Endothelial cell of umbilical vein (primary cell): ENCODE measurements at regions not wholly inside any gene's neighbourhood (a gene's known extent, or its start where the extent isn't known, plus 50 kb on each side); places are given as distances from the start of the nearest gene placed in this dataset.

ENCODE experiments used
- BruUV-seq: library from RNA; stranded (reverse); fragments of 400-500 nt; replicated peaks from 2 replicates; lab custom pipeline; 2021; lab: Mats Ljungman, UMichigan
- CTCF ChIA-PET: fragments of 300-600, 350-600 bp; sonication (Branson Sonifier 250); formaldehyde crosslinking; loops from one replicate; lab custom pipeline; 2021; ENCODE audit warnings: antibody characterized with exemption, inconsistent platforms; lab: Charles Lee
- POLR2A ChIA-PET: fragments of 300-600, 350-600 bp; sonication (Branson Sonifier 250); formaldehyde crosslinking; loops from one replicate; lab custom pipeline; 2021; ENCODE audit warnings: antibody characterized with exemption, inconsistent platforms; lab: Charles Lee
- DNase-seq: peaks from one replicate; pipeline ENCODE4 v3.0.0-alpha.2; 2011; ENCODE audit warnings: low read depth, low spot score
- FAIRE-seq: peaks from 2 replicates; lab custom pipeline; 2011; peaks lifted over from hg19 to GRCh38; lab: Jason Lieb, UNC
- H2AFZ ChIP-seq: 2 replicates; pipeline ENCODE4 v1.6.0; 2012; ENCODE audit warnings: low read depth, low read length, control low read depth, inconsistent platforms
- H3K27ac ChIP-seq: 2 replicates; pipeline ENCODE4 v1.5.1; 2011; ENCODE audit warnings: low read depth, mild to moderate bottlenecking, control low read depth, low read length, moderate library complexity; ENCODE audit not compliant: insufficient read depth
- H3K27me3 ChIP-seq, 2 experiments: 2 replicates each; pipeline versions ENCODE4 v1.6.0 to v1.6.1; 2011; ENCODE audit warnings: low read length in 2 of 2, mixed read lengths in 1 of 2; ENCODE audit not compliant: control insufficient read depth in 2 of 2, insufficient read depth in 2 of 2
- H3K36me3 ChIP-seq, 2 experiments: 2 replicates in 1 of 2; 3 replicates in 1 of 2; pipeline ENCODE4 v1.5.1; 2011; ENCODE audit warnings: low read length in 2 of 2, mild to moderate bottlenecking in 1 of 2, moderate library complexity in 1 of 2; ENCODE audit not compliant: control insufficient read depth in 2 of 2, insufficient read depth in 2 of 2; ENCODE audit errors: extremely low read depth in 1 of 2
- H3K4me1 ChIP-seq: 3 replicates; pipeline ENCODE4 v1.5.1; 2011; ENCODE audit warnings: mild to moderate bottlenecking, low read length; ENCODE audit not compliant: control insufficient read depth, insufficient read depth; ENCODE audit errors: extremely low read depth
- H3K4me2 ChIP-seq: 2 replicates; pipeline ENCODE4 v1.6.1; 2011; ENCODE audit warnings: low read length, control low read depth, mixed read lengths; ENCODE audit not compliant: insufficient read depth
- H3K4me3 ChIP-seq, 3 experiments: fragments of 200-600 bp in 1 of 3; sonication (generic), shearing (Covaris generic) in 1 of 3; replicated peaks in 1 of 3; 2 replicates each; pipeline ENCODE4 v1.5.1; 2011 to 2016; ENCODE audit warnings: control low read depth in 3 of 3, low read length in 3 of 3, mild to moderate bottlenecking in 2 of 3, inconsistent platforms in 1 of 3, low read depth in 1 of 3, moderate library complexity in 1 of 3; ENCODE audit not compliant: insufficient read depth in 1 of 3
- H3K79me2 ChIP-seq: 2 replicates; pipeline ENCODE4 v1.6.0; 2012; ENCODE audit warnings: low read length, inconsistent platforms; ENCODE audit not compliant: control insufficient read depth, insufficient read depth
- H3K9ac ChIP-seq: replicated peaks from 2 replicates; pipeline ENCODE3; 2011; ENCODE audit warnings: low read length, control low read depth; ENCODE audit not compliant: insufficient read depth; ENCODE audit errors: extremely low read depth
- H3K9me1 ChIP-seq: replicated peaks from 3 replicates; pipeline ENCODE4 v1.6.0; 2011; ENCODE audit warnings: mild to moderate bottlenecking, low read length; ENCODE audit not compliant: control insufficient read depth, insufficient read depth; ENCODE audit errors: extremely low read depth
- H3K9me3 ChIP-seq: replicated peaks from 2 replicates; pipeline ENCODE4 v1.5.1; 2012; ENCODE audit warnings: low read length, inconsistent platforms; ENCODE audit not compliant: control insufficient read depth, insufficient read depth
- H4K20me1 ChIP-seq: replicated peaks from 2 replicates; pipeline ENCODE3; 2011; ENCODE audit warnings: mild to moderate bottlenecking, low read length; ENCODE audit not compliant: control insufficient read depth, insufficient read depth; ENCODE audit errors: extremely low read depth
- CTCF ChIP-seq, 2 donors: IDR thresholded peaks; 1 replicate in 1 of 2; 2 replicates in 1 of 2; pipeline ENCODE4 v1.5.1; 2011; ENCODE audit warnings: low read length in 2 of 2, mild to moderate bottlenecking in 2 of 2, moderate library complexity in 2 of 2, control low read depth in 1 of 2, inconsistent platforms in 1 of 2, low read depth in 1 of 2; ENCODE audit not compliant: insufficient read depth in 1 of 2; ENCODE audit errors: extremely low read depth in 1 of 2
- EZH2 ChIP-seq: IDR thresholded peaks from 2 replicates; pipeline ENCODE4 v1.6.1; 2012; ENCODE audit warnings: borderline replicate concordance, low read depth, mild to moderate bottlenecking, moderate library complexity, low read length, inconsistent platforms; ENCODE audit not compliant: severe bottlenecking
- FOS ChIP-seq: IDR thresholded peaks from 2 replicates; pipeline ENCODE4 v1.6.1; 2011; ENCODE audit warnings: mild to moderate bottlenecking, low read length, moderate library complexity, borderline replicate concordance; ENCODE audit not compliant: insufficient read depth
- GATA2 ChIP-seq: IDR thresholded peaks from 2 replicates; pipeline ENCODE4 v1.7.0; 2011; ENCODE audit warnings: low read depth, mild to moderate bottlenecking, moderate library complexity, mixed read lengths, low read length; ENCODE audit not compliant: insufficient read length, insufficient read depth
- JUN ChIP-seq: IDR thresholded peaks from 2 replicates; pipeline ENCODE4 v1.6.1; 2011; ENCODE audit warnings: borderline replicate concordance, low read depth; ENCODE audit not compliant: insufficient read length, insufficient read depth
- MAX ChIP-seq: IDR thresholded peaks from 2 replicates; pipeline ENCODE4 v1.6.1; 2011; ENCODE audit not compliant: insufficient read depth, insufficient read length
- MYC ChIP-seq: IDR thresholded peaks from one replicate; pipeline ENCODE4 v1.6.1; 2011; ENCODE audit warnings: mild to moderate bottlenecking, low read depth, low read length
- POLR2A ChIP-seq: IDR thresholded peaks from 2 replicates; pipeline ENCODE4 v1.6.1; 2012; ENCODE audit warnings: low read depth, mild to moderate bottlenecking, control low read depth, low read length
- POLR2AphosphoS5 ChIP-seq: IDR thresholded peaks from 2 replicates; pipeline ENCODE4 v1.6.1; 2012; ENCODE audit warnings: low read depth, mild to moderate bottlenecking, control low read depth, low read length, moderate library complexity; ENCODE audit not compliant: insufficient read depth
- dilution Hi-C: fragments of 300-500 bp; cut with MboI; formaldehyde crosslinking; loops from one replicate; pipeline ENCODE4 v1.15.0; 2019; ENCODE audit warnings: low sequenced_read_pairs; ENCODE audit not compliant: extremely low pct_ligation_motif_present
- intact Hi-C: fragments of 100-400 bp; cut with micrococcal nuclease; formaldehyde crosslinking; loops from one replicate; pipeline ENCODE4 v1.10.0; 2022

GRCh38 chr6:78528926-78529325, 338.4 kb upstream of the IRAK1BP1 start:
- H3K9me1 ChIP-seq = no peaks in the 10 kb centered on the region
- intact Hi-C loops = no loop called here

GRCh38 chr6:78530208-78530607, 337.1 kb upstream of the IRAK1BP1 start:
- no TSS peak for BruUV-seq

More at GRCh38 chr6:78528926-78529325, 338.4 kb upstream of the IRAK1BP1 start:
- FAIRE-seq (no peak), DNase-seq (no peak)
- dilution Hi-C loops = no loop called here
- no peak overlapping the region for H3K4me2 ChIP-seq
- ChIA-PET CTCF (no interaction called here), POLR2A (no interaction called here)
- H2AFZ ChIP-seq = no peak overlapping the region
- no peak overlapping the region for H3K4me3 ChIP-seq
- H3K27me3 ChIP-seq = no peaks in the 10 kb centered on the region
- no peak for TF ChIP-seq JUN
- TF ChIP-seq POLR2AphosphoS5 = no peak
- no peak for TF ChIP-seq CTCF (IDR thresholded peaks at IDR 0.05; ENCODE audit: extremely low read depth in 1 of 2, insufficient read depth in 1 of 2, low read depth in 1 of 2, low read length in 2 of 2)
- no peak overlapping the region for H3K27ac ChIP-seq
- H3K9me3 ChIP-seq = no peaks in the 10 kb centered on the region
- no TSS peak for BruUV-seq
- H3K79me2 ChIP-seq = no peaks in the 10 kb centered on the region
- H3K36me3 ChIP-seq = no peaks in the 10 kb centered on the region
- no peak overlapping the region for H3K9ac ChIP-seq
- H3K4me1 ChIP-seq = peaks cover 9% of the 10 kb centered on the region
- no peaks in the 10 kb centered on the region for H4K20me1 ChIP-seq

More at GRCh38 chr6:78530208-78530607, 337.1 kb upstream of the IRAK1BP1 start:
- H3K79me2 ChIP-seq = no peaks in the 10 kb centered on the region
- ChIA-PET CTCF (no interaction called here), POLR2A (no interaction called here)
- FAIRE-seq = no peak
- H3K9me3 ChIP-seq = no peaks in the 10 kb centered on the region
- no peak overlapping the region for H3K4me2 ChIP-seq
- H3K9me1 ChIP-seq = no peaks in the 10 kb centered on the region
- DNase-seq = no peak
- H3K4me1 ChIP-seq = peaks cover 17% of the 10 kb centered on the region
- H3K27me3 ChIP-seq = no peaks in the 10 kb centered on the region
- H4K20me1 ChIP-seq = no peaks in the 10 kb centered on the region
- H3K9ac ChIP-seq = no peak overlapping the region
- no peak overlapping the region for H3K4me3 ChIP-seq
- H3K27ac ChIP-seq = no peak overlapping the region
- TF ChIP-seq GATA2 (no peak), POLR2A (no peak), EZH2 (no peak), JUN (no peak), POLR2AphosphoS5 (no peak), FOS (no peak), MAX (no peak), CTCF (IDR thresholded peaks at IDR 0.05; ENCODE audit: extremely low read depth in 1 of 2, insufficient read depth in 1 of 2, low read depth in 1 of 2, low read length in 2 of 2) (no peak), MYC (no peak)
- dilution Hi-C loops (no loop called here), intact Hi-C loops (loop anchor here (5.0 kb wide), 1 partner anchor 43 kb away; no protein-coding TSS in a partner anchor)
- no peak overlapping the region for H2AFZ ChIP-seq
- no peaks in the 10 kb centered on the region for H3K36me3 ChIP-seq
